Large intestine (tissue), 3 donors: ENCODE measurements at regions not wholly inside any gene's neighbourhood (a gene's known extent, or its start where the extent isn't known, plus 50 kb on each side); places are given as distances from the start of the nearest gene placed in this dataset.
"Not testable (repeated sequence)": the region's sequence is repeated elsewhere in the genome, so short reads cannot be mapped to it uniquely, and the experiment has no call there.

ENCODE experiments used
- DNase-seq, 2 donors: peaks; one replicate each; pipeline versions ENCODE4 v3.0.0 to v3.0.0-alpha.2; 2013
- H3K27ac ChIP-seq: one replicate; pipeline ENCODE4 v1.5.1; 2013; ENCODE audit warnings: low read length
- H3K27me3 ChIP-seq: 2 replicates; pipeline ENCODE4 v1.6.1; 2013; ENCODE audit warnings: low read length; ENCODE audit not compliant: control insufficient read depth, insufficient read depth
- H3K36me3 ChIP-seq: 2 replicates; pipeline ENCODE4 v1.6.1; 2013; ENCODE audit warnings: low read length; ENCODE audit not compliant: control insufficient read depth, insufficient read depth
- H3K4me1 ChIP-seq: one replicate; pipeline ENCODE4 v1.6.1; 2013; ENCODE audit warnings: low read length; ENCODE audit not compliant: control insufficient read depth, insufficient read depth
- H3K4me3 ChIP-seq: one replicate; pipeline ENCODE4 v1.5.1; 2013; ENCODE audit warnings: low read length
- H3K9me3 ChIP-seq: one replicate; pipeline ENCODE4 v1.6.1; 2013; ENCODE audit warnings: mild to moderate bottlenecking, low read depth, low read length, moderate library complexity; ENCODE audit not compliant: control insufficient read depth
- WGBS: methylation state at CpG from one replicate; pipeline ENCODE4 v1.1.5; 2013; ENCODE audit warnings: low lambda C conversion rate; ENCODE audit not compliant: insufficient coverage; 5-methylcytosine and 5-hydroxymethylcytosine counted together

DNA sequence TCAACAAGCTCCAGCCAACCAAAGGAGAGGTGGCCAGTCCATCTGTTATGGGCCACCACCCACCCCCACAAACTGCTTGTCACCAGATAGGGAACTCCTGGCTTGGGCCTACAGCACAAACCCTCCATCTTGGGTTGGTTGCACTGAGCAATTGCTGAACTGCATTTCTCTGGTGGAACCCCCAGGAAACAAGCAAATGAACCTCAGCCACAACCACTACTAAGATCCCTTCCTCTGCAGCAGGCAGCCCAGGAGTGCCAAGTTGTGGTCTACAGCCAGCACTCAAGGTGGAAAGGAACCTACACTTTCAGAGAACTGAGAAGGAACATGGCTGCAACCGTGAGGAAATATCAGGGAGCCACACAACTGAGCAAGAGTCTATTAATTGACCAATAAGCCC lies 171.6 kb downstream of the TMEM200A start:
- DNase-seq = no peak
- no peak overlapping the region for H3K4me3 ChIP-seq
- H3K9me3 ChIP-seq = no peaks in the 10 kb centered on the region
- no peak overlapping the region for H3K27ac ChIP-seq
- H3K36me3 ChIP-seq = no peaks in the 10 kb centered on the region
- no peaks in the 10 kb centered on the region for H3K4me1 ChIP-seq
- no CpG with 5 or more reads among the region's 1 CpG for WGBS
- H3K27me3 ChIP-seq = no peaks in the 10 kb centered on the region

DNA sequence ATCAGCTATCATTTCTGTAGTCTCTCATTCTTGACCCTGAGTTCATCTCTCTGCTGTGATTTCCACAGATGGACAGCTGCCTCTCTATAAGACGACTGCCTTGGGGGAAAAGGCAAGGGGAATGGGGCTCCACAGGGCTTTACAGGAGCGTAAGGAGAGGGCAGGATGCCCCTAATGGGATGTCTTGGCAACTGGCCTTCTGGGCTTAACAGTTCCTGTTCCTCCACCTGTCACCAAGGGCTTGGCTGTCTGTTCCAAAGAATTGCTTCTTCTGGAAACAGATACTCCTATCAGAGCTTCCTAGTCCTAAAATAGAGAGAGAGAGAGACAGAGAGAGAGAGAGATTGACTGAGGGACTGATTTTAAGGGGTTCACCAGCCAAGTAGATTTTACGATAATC lies 181.9 kb downstream of the TMEM200A start:
- DNase-seq = no peak
- H3K4me3 ChIP-seq = no peak overlapping the region
- no peaks in the 10 kb centered on the region for H3K36me3 ChIP-seq
- WGBS = 100% methylated on average over 1 of the region's 3 CpGs
- H3K9me3 ChIP-seq = no peaks in the 10 kb centered on the region
- no peaks in the 10 kb centered on the region for H3K4me1 ChIP-seq
- H3K27me3 ChIP-seq = no peaks in the 10 kb centered on the region
- no peak overlapping the region for H3K27ac ChIP-seq

DNA sequence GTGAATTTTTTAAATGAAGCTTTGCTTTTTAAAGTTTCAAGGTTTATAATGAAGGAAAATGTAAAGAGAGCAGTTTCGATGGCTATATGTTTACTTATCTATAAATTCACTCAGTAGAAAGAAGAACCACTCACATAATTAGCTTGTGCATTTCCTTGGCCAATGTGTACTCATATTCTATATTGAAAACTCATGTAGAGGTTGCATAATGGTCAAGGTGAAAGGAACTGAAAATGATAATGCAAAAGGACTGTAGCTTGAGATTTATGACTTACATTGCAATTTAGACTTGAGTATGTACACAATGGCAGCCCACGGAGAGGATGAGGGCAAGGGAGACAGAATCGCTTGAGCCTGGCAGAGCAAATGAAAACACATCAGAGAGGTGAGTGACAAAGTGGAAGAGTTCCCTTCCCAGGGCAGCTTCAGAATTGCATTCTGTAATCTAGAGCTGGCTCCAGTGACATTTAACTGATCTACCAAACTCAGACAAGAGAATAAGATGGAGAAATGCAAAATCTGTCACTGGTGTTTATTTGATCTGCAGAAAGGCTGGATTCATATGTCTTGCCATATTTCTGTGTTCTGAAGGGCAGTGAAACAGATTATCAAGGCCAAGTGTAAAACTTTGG lies 191.8 kb downstream of the TMEM200A start:
- Histone ChIP-seq H3K4me3 (no peak overlapping the region), H3K27me3 (no peaks in the 10 kb centered on the region)
- DNase-seq = no peak

DNA sequence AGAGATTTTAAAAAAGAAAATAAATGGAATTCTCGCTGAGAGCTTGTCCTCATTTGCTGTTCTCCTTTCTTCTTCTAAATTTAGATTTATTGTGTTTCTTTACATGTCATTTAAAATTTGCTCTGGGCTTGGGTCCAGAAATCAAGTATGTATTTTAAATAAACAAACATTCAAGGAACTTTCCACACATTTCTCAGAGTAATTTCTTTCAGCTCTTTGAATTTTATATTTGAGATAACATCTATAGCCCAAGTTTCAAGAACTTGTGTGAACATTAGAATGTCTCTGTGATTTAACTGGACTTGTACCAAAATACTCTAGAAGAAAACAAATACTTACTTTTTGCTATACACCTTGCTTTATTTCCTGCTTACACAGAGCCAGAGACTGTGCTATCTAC lies 192.3 kb downstream of the TMEM200A start:
- no CpG with 5 or more reads among the region's 1 CpG for WGBS

More for the DNA sequence above, 191.8 kb downstream of the TMEM200A start:
- Histone ChIP-seq H3K9me3 (no peaks in the 10 kb centered on the region), H3K36me3 (no peaks in the 10 kb centered on the region), H3K4me1 (no peaks in the 10 kb centered on the region), H3K27ac (no peak overlapping the region)
- WGBS = no CpG with 5 or more reads among the region's 3 CpGs

DNA sequence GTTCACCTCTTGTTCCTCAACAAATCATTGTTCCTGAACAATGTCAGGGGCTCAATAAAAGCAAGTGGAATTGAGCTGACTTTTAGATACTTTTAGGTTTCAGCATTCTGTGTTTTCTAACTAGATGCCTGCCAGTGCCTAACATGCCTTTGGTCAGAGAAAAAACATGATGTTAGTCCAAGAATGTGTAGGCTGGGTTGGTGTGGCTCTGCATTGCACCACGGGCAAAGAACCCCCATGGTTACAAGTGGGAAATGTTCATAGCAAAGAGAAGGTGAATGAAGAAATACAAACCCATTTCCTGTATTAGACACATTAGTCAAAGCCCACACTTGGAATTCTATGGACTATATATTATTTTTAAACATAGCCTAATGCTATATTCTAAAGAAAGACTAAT lies 193.3 kb downstream of the TMEM200A start:
- no peaks in the 10 kb centered on the region for H3K36me3 ChIP-seq
- no peaks in the 10 kb centered on the region for H3K9me3 ChIP-seq
- WGBS = no CpG with 5 or more reads among the region's 1 CpG
- no peak overlapping the region for H3K27ac ChIP-seq
- DNase-seq = no peak
- H3K27me3 ChIP-seq = no peaks in the 10 kb centered on the region
- H3K4me1 ChIP-seq = no peaks in the 10 kb centered on the region
- H3K4me3 ChIP-seq = no peak overlapping the region

More for the DNA sequence above, 192.3 kb downstream of the TMEM200A start:
- no peaks in the 10 kb centered on the region for H3K9me3 ChIP-seq
- no peak overlapping the region for H3K27ac ChIP-seq
- no peaks in the 10 kb centered on the region for H3K4me1 ChIP-seq
- H3K4me3 ChIP-seq = no peak overlapping the region
- no peaks in the 10 kb centered on the region for H3K27me3 ChIP-seq
- no peaks in the 10 kb centered on the region for H3K36me3 ChIP-seq
- no peak for DNase-seq

DNA sequence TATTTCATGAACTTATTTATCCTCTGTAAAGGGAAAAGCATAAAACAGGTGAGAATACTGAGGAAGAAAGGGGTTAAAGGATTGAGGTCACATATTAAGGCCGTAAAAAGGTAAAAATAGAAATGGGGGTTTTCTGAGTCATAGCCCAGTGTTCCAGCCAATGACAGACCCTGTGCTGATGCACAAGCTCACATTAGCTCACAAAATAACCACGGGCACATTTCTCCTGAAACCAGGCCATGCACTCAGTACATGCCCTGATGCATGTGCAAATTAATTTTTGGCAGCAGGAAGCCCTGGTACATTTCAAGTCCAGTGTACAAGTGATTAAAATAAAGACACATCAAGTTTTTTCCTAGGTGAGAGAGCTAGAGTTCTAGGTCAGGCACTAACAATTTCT lies 194.4 kb downstream of the TMEM200A start:
- Histone ChIP-seq H3K4me3 (no peak overlapping the region), H3K27me3 (no peaks in the 10 kb centered on the region), H3K36me3 (no peaks in the 10 kb centered on the region), H3K9me3 (no peaks in the 10 kb centered on the region), H3K4me1 (no peaks in the 10 kb centered on the region), H3K27ac (no peak overlapping the region)
- no CpG with 5 or more reads among the region's 2 CpGs for WGBS
- no peak for DNase-seq

DNA sequence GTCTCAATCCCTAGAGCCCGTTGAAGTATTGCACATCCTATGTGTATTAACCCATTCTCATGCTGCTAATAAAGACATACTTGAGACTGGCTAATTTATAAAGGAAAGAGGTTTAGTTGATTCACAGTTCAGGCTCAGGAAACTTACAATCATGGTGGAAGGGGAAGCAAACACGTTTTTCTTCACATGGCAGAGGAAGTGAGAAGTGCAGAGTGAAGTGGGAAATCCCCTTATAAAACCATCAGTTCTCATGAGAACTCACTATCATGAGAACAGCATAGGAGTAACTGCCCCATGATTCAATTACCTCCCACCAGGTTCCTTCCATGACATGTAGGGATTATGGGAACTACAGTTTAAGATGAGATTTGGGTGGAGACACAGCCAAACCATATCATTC lies 195.3 kb downstream of the TMEM200A start:
- H3K4me3 ChIP-seq, H3K36me3 ChIP-seq, H3K9me3 ChIP-seq, DNase-seq, H3K27me3 ChIP-seq, H3K4me1 ChIP-seq, H3K27ac ChIP-seq: not testable (repeated sequence)
- WGBS = 60% methylated on average over 1 of the region's 2 CpGs

DNA sequence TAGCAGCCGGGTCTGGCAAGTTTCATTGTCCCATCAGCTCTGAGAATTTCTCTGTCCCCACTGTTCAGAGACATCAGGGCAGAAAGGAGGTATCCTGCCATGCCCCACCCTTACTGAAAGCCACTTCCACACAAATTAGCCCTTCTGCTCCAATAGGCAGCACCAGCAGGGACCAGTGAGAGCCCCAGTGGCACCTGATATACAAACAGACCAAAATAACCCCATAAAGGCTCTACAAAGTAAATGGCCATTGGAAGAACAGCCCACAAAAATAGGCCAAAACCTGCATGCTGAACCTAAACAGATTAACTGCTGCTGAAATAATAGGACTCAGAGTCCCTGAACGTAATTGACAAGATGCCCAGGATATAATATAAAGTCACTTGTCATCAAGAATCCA lies 199.9 kb downstream of the TMEM200A start:
- no CpG with 5 or more reads among the region's 2 CpGs for WGBS
- no peak for DNase-seq

DNA sequence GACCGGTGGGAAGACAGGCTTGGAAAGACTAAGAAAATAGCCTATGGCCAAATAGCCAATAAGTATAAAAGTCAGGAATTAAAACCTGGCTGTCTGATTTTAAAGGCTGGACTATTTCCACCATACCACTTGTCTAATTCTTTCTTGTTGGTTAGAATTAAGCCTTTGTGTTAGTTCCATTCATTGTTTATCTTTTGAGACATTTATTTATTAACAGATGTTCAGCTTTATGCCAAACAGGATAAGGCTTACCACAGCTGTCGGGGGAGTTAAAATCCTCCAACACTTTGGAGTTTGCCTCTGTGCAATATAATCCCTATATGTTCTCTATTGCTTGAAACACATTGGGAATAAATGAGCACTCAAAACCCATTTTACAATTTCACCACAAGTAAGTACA lies 208.3 kb downstream of the TMEM200A start:
- Histone ChIP-seq H3K4me3 (no peak overlapping the region), H3K27ac (no peak overlapping the region), H3K4me1 (no peaks in the 10 kb centered on the region), H3K27me3 (no peaks in the 10 kb centered on the region), H3K9me3 (no peaks in the 10 kb centered on the region), H3K36me3 (no peaks in the 10 kb centered on the region)
- WGBS = 56% methylated on average over 1 of the region's 2 CpGs
- DNase-seq = no peak

More for the DNA sequence above, 199.9 kb downstream of the TMEM200A start:
- Histone ChIP-seq H3K27ac (no peak overlapping the region), H3K4me3 (no peak overlapping the region), H3K4me1 (no peaks in the 10 kb centered on the region), H3K36me3 (no peaks in the 10 kb centered on the region), H3K9me3 (no peaks in the 10 kb centered on the region), H3K27me3 (no peaks in the 10 kb centered on the region)

DNA sequence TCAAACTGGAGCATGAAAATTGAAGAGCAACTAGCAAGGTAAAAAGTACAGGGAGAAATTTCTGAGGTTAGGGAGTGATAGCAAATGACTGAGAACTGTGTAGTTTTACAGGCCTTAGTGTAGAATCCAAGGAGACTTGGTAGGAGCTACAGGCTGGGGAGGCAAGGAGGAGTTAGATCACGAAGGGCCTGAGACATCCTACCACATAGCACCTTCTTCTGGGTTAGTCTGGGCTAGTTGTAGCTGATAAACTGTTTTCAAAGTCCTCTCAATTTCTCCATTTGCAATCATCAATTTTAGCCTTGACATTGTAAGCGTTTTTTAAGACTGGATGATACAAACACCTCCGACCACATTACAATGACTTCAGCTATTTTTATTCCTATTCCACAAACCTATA lies 209.7 kb downstream of the TMEM200A start:
- no peak overlapping the region for H3K27ac ChIP-seq
- no peak overlapping the region for H3K4me3 ChIP-seq
- DNase-seq = no peak
- no CpG with 5 or more reads among the region's 3 CpGs for WGBS
- no peaks in the 10 kb centered on the region for H3K4me1 ChIP-seq
- no peaks in the 10 kb centered on the region for H3K36me3 ChIP-seq
- no peaks in the 10 kb centered on the region for H3K27me3 ChIP-seq
- no peaks in the 10 kb centered on the region for H3K9me3 ChIP-seq

DNA sequence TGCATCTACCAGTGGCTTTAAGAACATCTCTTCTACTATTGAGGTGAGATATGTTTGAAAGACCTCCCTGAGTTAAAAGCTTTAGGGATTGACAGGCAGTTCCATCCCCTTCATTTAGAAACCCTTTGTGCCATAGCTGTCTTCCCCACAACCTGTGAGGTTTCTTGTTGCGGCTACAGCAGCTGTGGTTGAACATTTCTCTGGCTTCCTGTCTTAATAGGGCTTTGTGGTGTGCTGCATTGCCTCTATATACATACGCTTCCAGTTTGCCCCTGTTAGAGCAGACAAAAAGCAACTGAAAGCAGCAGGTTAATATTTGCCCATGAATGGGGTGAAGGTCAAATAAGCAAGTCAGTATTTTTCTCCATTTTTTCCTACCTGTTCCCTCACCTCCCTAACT lies 210.2 kb downstream of the TMEM200A start:
- Histone ChIP-seq H3K27ac (no peak overlapping the region), H3K9me3 (no peaks in the 10 kb centered on the region), H3K36me3 (no peaks in the 10 kb centered on the region), H3K4me3 (no peak overlapping the region), H3K4me1 (no peaks in the 10 kb centered on the region), H3K27me3 (no peaks in the 10 kb centered on the region)
- DNase-seq = peak; percentile 3 to 32
- WGBS = no CpG with 5 or more reads among the region's 2 CpGs
